GM12864 (cell line): ENCODE measurements at regions not wholly inside any gene's neighbourhood (a gene's known extent, or its start where the extent isn't known, plus 50 kb on each side); places are given as distances from the start of the nearest gene placed in this dataset.
"Not testable (repeated sequence)": the region's sequence is repeated elsewhere in the genome, so short reads cannot be mapped to it uniquely, and the experiment has no call there.

Experiments
- DNase-seq: peaks from one replicate; pipeline ENCODE4 v3.0.0-alpha.2; 2011; ENCODE audit warnings: low read depth
- H3K4me3 ChIP-seq: 2 replicates; pipeline ENCODE4 v1.5.1; 2011; ENCODE audit warnings: mild to moderate bottlenecking, low read depth, low read length, control low read depth
- CTCF ChIP-seq: IDR thresholded peaks from 2 replicates; pipeline ENCODE4 v1.5.1; 2011; ENCODE audit warnings: low read depth, mild to moderate bottlenecking, moderate library complexity, low read length, control low read depth, inconsistent platforms; ENCODE audit errors: missing control alignments

GRCh38 chr18:60022671-60023276, 123.0 kb downstream of the PMAIP1 start:
- TF ChIP-seq CTCF = no peak
- no peak for DNase-seq
- H3K4me3 ChIP-seq = no peak overlapping the region

DNA sequence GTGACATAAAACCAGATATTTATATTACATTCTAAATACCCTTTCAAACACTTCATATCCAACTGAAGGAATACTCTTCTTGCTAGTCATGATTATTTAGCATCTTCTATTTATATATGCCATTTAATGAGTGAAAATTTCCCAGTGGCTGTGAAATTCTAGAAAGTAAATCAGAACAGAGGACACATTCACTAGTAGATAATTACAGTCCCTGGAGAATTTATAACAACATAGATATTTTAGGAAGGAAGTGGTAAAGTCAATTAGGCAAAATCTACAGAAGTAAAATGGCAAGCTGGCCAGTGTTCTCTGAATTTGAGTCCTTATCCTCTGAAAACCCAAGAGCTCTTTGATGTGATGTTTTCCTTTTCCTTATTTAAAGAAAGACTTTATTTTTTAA, 121.8 kb downstream of the PMAIP1 start:
- TF ChIP-seq CTCF = no peak
- no peak for DNase-seq
- H3K4me3 ChIP-seq = no peak overlapping the region

DNA sequence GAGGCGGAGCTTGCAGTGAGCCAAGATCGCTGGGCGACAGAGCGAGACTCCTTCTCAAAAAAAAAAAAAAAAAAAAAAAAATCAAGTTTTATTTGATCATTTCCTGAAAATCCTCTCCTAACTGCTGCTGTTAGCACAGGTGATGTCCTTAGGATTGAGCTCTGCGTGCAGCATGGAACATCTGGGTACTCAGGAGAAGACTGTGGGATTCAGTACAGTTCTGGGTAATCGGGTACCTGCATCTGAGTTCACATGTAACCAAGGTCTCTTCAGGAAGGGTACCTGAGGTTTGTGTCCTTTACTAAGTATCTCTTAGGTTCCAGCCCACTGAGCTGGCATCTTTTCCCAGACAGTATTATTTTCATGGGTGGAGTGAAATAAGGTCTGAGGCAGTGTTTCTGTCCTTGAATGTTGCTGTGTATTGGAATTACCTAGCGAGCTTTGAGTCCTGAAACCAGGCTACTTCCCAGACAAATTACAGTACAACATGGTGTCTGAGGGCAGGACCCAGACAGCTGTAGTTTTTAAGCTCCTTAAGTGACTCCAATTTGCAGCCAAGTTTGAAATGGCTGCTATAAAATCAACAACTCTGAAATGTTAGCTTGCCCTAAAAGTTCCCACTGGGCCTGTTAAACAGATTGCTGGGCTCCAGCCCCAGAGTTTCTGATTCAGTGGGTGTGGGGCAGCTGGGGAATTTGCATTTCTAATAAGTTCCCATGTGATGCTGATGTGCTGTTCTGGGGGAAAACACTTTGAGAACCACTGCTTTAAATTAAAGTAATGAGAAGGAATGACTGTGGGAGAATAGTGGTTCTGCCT, 120.5 kb downstream of the PMAIP1 start:
- no peak overlapping the region for H3K4me3 ChIP-seq
- no peak for DNase-seq
- TF ChIP-seq CTCF = no peak

- H3K4me3 ChIP-seq = no peak overlapping the region
- no peak for DNase-seq
Measured at GRCh38 chr18:60019463-60019840, 119.7 kb downstream of the PMAIP1 start.

GRCh38 chr18:60018618-60019462, 119.0 kb downstream of the PMAIP1 start:
- no peak for DNase-seq
- no peak overlapping the region for H3K4me3 ChIP-seq
- TF ChIP-seq CTCF = no peak

More at GRCh38 chr18:60019463-60019840, 119.7 kb downstream of the PMAIP1 start:
- TF ChIP-seq CTCF = no peak

DNA sequence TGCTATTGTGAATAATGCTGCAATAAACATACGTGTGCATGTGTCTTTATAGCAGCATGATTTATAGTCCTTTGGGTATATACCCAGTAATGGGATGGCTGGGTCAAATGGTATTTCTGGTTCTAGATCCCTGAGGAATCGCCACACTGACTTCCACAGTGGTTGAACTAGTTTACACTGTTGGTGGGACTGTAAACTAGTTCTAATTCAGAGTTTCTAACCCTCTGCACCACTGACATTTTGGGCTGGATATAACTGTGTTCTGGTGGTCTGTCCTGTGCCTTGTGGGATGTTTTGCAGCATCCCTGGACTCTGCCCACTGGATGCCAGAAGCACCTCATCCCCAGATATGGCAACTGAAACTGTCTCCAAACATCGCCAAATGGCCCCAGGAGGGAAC, 118.3 kb downstream of the PMAIP1 start:
- not testable (repeated sequence) for DNase-seq

GRCh38 chr18:60017371-60017770, 117.6 kb downstream of the PMAIP1 start:
- TF ChIP-seq CTCF = no peak
- no peak for DNase-seq
- H3K4me3 ChIP-seq = no peak overlapping the region

More for the DNA sequence above, 118.3 kb downstream of the PMAIP1 start:
- H3K4me3 ChIP-seq = not testable (repeated sequence)

- DNase-seq, H3K4me3 ChIP-seq: not testable (repeated sequence)
Measured at GRCh38 chr18:60015826-60016225, 116.0 kb downstream of the PMAIP1 start.

DNA sequence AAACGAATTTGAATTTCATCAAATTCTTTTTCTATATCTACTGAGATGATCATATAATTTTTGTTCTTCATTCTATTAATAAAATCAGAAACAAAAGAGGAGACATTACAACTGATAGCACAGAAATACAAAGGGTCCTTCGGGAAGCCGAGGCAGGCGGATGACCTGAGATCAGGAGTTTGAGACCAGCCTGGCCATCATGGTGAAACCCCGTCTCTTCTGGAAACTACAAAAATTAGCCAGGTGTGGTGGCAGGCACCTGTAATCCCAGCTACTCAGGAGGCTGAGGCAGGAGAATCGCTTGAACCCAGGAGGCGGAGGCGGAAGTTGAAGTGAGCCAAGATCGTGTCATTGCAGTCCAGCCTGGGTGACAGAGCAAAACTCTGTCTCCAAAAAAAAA, 113.4 kb downstream of the PMAIP1 start:
- not testable (repeated sequence) for DNase-seq, H3K4me3 ChIP-seq
